NCI-H748 (cell line): ENCODE measurements at regions not wholly inside any gene's neighbourhood (a gene's known extent, or its start where the extent isn't known, plus 50 kb on each side); places are given as distances from the start of the nearest gene placed in this dataset.

Experiments
- DNase-seq: peaks from one replicate; lab custom pipeline; 2025; ENCODE audit not compliant: unreplicated experiment; lab: John Stamatoyannopoulos, UW

DNA sequence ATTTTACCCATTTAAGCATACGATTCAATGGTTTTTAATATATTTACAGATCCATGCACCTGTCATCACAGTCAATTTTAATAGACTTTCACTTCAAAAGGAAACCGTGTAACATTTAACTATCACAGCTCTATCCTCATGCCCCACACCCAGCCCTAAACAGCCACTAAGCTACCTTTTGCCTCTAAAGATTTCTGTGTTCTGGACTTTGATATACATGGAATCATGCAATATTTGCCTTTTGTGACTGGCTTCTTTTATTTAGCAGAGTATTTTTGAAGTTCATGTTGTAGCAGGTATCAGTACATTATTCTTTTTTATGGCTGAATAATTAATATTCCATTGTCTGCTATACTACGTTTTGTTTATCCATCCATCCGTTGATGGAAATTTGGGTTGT, 50.3 kb upstream of the STX16 start:
- no peak for DNase-seq

DNA sequence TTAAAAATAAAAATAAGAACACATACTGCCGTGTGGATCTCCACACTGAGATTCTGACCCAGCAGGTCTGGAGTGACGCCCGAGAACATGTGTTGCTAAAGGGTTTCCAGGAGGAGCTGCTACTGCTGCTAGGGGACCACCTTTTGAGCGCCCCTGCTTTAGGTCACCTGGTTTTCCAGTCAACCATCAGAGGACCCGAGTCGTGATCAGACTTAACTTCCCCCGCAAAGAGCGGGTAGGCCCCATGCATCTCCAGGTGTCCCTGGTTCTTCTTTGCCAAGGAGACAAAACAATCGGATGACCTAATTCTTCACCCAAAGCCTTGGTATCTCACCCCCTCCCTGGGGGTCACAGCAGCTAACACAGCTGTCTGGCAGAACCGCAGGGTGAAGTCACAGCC, 51.1 kb upstream of the STX16 start:
- no peak for DNase-seq

DNA sequence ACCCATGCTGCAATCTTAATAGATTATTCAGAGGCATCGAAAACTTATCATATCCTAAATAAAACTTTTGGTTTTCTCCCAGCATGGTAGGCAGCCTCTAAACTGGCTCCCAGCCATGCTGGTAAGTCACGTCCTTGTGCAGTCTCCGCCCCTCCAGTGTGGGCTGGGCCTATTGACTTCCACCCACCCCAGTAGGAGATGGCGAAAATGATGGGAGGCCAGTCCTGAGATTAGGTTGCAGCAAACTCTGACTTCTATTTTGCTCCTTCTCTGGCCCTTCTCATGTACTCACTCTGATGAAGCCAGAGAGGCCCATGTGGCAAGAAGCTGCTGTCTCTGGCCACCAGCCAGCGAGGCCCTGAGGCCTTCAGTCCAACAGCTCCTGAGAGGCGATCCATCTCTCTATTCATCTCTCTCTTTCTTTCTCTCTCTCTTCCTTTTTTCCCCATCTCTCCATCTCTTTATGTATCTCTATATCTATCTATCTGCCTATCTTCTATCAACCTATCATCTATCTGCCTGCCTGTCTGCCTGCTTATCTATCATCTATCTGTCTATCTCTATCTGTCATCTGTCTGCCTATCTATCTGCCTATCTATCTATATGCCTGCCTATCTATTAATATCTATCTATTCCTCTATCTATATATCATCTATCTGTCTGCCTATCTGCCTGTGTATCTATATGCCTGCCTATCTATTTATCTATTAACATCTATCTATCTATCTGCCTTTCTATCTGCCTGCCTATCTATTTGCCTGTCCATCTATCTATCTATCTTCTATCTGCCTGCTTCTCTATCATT, 52.7 kb upstream of the STX16 start:
- DNase-seq = no peak

DNA sequence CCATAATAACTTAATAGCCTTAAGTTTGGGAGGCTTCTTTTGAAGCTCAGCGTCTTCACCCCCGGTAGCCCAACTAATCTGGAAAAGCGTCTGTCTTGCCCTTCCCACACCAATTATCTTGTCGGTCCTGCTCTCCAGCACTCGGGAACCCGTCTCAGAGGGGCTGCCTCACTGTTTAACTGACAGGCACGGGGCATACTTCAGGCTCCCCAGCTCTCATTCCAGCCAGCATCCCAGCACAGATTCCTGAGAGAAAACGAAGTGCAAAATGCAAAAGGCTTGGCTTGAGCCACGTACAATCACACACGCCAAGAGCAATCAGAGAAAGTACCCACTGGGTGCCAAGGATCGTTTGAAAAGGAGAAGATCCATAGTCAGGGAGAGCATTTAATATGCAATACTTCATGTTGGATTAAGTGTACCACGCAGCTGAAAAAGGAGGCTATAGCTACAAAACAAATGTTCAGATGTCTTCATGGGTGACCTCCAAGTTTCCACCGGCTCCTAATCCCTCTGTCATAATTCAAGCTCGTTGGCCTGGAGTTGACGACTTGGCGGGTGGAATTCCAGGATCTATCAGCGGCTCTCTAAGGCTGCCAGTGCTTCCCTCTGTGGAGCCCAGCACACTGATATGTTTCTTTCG, 53.7 kb upstream of the STX16 start:
- no peak for DNase-seq

DNA sequence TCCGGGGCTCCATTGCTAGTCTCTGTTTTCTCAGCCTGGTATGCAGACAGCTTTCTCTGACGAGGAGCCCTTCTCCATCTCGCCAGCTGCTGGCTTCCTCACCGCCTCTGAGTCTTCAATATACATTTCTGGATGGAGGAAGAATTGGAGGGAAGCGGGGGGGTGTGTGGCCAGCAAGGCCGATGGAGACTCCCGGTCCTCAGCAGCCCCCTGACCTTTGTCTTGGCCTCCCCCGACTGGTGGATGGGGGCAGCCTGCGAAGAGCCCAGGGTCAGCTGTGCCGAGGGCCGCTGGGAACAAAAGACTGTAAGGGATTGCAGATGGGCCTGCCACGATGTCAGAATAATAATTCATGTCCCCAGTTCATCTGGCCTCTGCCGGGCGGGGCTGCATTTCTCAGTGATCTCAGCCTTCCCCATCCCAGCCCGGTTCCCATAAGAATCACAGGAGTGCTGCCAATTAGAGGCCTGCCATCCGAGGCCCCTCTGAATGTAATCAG, 54.3 kb upstream of the STX16 start:
- DNase-seq = no peak

DNA sequence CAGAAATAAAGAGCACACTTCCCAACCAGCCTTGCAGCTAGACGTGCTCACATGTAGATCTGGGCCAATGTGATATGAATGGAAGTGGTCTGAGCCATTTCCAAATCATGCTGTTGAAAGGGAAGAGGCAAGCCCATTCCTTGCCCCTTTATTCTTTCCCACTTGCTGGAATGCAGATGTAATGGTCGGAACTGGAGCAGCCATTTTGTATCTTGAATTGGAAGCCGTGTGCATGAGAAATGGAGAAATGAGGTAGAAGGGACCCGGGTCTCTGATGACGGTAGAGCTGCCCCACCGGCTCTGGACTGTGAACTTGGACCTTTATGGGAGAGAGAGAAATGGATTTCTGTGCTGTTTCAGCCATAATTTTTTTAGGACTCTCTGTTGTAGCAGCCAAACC, 54.8 kb upstream of the STX16 start:
- no peak for DNase-seq

DNA sequence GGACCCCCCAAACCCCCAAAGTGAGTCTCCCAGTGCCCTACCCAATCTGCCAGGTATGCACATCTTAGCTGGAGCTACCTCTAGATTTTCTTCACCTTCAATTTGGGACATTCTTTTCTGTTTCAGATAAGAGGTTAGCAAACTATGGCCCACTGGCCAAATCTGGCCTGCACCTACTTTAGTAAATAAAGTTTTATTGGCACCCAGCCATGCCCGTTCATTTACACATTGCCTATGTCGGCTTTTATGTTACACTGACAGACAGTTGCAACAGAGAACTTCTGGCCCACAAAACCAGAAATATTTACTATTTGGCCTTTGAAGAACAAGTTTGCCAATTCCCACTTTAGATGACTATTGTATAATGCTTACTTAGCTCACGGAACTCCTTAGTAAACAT, 55.9 kb upstream of the STX16 start:
- no peak for DNase-seq

DNA sequence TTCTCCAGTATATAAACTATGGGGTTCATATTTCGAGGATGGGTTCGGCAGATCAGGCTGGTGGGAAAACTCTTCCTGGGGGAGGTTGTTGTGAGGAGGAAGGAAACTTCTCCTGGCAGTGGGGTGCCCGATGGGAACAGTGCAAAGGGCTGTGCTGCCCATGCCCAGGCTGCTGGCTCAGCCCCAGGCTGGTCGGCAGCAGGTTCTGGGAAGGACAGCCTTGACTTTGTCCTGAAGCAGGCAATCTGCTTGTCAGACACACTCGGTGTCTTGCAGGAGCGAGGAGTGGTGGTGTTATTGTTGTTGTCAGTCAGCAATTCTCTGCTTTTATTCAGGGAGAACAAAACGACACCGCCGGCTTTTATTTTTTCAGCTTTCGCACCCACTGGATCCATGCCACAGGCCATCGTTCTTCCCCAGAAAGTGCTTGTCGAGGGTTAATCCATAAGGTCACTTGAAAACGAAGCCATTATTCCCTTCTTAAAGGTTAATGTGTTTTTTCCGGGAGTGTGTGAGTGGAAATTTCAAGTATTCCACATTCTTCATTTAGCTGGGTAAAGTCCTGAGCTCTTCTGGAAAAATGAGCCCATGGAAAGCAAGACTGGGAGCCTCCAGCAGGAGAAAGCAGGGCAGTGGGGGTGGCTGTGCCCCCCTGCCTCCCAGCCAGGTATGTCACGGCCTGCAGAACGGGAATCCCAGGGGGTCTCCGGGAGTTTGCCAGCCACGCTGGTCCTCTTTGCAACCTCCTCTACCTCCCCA, 57.0 kb upstream of the STX16 start:
- DNase-seq = no peak

DNA sequence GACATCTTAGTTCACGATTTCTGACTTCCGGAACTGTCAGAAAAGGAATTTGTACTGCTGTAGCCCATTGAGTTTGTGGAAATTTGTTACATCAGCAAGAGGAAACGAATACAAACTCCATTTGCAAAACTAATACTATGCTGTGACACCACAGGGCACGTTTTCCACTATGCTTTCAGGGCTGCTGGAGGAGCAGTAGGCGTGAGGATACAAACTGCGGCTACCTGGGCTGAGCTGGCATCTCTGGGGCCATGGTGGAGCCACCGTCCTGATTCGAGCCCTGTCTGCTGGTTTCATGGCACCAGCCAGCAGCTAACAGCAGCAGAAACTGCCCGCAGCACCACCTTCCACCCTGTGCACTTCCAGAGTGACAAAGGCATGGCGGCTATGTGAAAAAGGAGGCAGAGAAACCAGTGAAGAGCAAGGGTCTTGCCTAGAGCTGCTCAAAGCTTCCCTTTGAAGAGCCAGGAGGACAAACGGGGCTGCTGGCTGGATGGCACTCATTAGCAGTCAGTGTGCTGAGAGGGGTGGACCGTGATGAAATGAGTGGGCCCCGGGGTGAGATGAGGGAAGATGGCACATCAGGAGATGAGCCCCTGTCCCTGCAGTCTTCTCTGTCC, 58.9 kb upstream of the STX16 start:
- no peak for DNase-seq

DNA sequence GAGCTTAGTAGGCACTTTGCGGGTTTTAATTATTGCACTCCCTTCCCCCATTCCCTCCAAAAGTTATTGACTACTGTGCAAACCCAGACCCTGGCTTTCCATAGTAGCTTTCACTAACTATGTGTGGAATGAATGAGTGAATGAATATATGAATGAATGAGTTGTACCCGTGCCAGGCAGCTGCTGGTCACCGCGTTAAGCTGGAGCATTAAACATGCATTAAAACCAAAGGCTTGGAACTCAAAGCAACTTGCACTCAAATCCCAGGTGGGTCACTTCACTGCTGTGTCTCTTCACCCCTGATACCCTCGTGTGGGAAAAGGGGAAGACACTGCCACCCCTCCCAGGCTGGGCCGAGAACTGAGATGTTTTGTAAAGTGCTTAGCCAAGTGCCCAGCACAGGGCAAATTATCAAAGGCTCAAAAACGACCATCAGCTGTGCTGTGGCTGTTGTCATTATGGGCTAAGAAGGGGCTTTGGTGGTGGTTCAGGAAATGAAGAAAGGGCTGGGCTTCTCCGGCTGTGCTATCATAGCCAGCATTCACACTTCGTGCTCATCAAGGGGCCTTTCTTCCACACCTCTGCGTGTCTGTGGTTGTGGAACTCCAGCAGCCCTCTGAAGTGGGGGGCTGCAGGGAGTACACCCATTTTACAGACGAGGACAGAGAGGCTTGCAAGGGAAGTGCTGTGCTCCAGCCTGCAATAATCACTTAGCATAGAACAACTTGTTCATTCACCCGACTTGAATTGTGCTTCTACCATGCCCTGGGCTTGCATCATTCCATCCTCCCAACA, 60.2 kb upstream of the STX16 start:
- no peak for DNase-seq

DNA sequence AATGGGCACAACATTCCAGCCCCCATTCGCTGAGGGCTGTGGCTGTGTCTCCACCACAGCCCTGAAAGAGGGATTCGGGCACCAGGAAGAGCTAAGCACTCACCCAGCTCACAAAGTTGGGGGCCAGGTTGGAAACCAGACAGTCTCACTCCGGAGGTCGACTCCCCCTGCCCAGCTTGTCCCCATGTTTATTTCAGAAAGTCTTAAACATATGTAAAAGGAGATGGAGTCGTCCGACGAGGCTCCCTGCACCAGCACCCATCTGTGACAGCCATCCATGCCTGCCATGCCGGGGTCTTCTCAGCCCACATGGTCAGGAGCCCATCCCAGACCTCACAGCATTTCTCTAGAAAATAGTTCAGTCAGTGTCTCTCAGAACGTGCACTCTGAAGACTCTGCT, 63.6 kb upstream of the STX16 start:
- DNase-seq = no peak

DNA sequence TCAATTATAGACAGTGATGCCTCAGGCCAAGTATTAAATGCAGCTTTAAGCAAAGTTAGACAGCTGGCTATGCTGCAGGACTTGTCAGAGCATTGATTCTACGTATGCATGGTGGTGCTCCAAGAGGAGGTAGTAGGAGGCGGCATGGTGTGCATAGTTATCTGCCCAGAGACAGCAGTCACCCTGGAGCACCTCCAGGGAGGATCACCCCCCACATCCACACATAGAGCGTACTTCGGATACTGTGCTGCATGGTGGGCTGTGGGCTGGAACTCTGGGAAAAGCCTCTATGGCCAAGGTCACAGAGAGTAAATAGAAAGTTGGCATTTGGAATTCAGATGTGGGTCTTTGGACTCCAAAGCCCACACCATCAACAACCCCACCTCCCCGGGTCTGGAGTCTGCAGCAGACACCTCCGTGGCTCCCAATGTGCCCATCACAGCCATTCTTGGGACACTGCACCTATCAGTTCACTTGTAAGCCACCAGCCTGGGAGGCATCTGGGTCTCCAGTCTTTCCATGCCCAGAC, 64.5 kb upstream of the STX16 start:
- no peak for DNase-seq

DNA sequence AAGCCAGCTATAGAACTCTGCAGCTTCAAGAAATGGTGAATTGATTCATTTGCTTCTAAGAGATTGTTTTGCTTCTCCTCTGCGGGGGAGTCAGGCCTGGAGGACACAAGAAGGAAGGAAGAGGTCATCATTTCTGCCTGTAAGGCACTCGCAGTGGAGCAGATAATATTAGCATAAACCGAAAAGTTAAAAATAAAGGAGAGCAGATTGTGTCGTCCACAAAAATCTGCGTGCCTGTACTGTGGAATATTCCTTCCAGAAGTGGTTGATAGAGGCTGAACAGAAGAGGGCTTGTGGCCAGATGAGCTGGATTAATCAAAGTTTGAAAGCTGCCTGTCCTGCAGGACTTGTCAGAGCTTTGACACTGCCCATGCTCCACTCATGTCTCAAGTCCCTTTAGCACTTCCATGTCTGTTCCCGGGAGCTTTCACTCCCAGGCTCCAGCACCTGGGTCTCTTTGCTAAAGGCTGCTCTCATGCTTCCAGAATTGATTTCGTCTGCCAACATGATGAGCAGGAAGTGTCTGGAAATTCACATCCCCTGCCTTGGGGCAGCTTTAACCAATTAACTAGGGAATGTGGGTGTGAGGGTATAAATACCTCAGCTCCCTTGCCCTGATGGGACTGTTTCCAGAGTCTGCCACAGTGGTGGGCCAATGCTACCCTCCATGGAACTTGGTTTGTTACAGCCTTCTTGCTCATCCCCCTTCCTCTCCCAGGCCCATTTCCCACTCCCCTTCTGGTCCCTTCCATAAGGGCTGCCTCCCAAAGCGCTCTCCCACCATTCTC, 65.1 kb upstream of the STX16 start:
- DNase-seq = no peak

DNA sequence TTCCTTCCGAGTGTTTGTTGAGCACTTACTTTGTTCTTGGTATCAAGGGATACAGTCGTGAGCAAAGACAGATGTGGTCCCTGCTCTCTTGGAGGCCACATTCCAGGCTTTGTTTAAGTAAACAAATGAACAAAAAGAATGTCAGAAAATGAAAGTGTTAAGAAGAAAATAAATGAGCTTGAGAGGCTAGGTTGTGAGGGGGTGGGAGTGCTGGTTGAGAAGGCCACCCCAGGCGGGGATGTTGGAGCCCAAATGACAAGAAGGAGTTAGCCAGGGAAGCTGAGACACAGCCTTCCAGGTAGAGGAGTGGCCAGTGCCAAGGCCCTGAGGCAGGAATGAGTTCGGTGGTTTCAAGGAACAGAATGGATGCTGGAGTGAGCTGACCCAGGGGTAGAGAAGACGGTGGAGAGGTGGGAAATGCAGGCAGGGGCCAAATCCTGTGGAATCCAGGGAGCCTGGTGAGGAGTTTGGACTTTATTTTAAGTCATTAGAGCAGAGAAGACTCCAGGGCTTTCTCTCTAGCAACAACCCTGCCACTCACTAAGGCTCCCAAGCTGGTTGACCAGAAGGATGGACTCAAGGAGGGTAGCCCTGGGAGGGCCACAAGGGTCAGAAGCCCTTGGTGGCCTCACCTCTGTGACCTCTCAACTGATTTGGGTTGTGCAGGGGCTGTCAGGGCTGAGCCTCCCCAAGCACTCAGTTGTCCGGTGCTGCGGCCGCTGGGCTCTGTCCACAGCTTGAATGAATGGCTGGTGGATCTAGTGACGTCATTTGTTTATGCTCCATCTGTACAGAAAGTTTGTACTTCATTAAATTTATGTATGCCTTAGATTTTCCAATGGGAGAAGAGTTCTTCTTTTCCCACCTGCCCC, 66.0 kb upstream of the STX16 start:
- DNase-seq = no peak

DNA sequence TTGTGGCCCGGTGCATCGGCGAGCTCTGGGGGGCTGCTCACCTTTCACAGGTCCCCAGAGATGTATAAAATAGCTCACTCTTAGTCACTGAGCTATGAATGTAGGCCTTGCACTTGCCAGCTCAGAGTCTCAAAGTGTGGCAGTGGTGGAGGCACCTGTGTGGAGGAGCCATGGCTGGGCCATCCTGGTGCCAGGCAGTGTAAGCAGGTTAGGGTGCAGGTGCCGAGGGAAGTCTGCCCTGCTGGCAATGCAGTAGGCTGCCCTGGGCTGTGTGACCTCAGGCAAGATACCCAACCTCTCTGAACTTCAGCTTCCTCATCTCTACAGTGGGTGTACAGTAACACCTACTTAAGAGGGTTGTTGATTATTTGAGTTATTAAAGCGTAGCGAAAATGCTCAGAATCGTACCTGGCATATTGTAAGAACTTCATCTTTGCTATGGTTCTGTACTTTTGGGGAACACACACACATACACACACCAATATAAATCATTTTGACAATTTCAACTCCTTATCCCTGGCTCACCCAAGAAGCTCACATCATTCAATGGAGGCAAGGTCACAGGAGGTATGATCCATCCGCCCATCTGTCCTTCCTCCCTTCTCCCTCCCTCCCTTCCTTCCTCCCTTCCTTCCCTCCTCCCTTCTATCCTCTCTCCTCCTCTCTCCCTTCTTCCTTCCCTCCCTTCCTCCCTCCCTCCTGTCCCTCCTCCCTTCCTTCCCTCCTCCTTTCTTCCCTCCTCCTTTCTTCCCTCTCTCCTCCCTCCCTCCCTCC, 66.8 kb upstream of the STX16 start:
- DNase-seq = no peak

DNA sequence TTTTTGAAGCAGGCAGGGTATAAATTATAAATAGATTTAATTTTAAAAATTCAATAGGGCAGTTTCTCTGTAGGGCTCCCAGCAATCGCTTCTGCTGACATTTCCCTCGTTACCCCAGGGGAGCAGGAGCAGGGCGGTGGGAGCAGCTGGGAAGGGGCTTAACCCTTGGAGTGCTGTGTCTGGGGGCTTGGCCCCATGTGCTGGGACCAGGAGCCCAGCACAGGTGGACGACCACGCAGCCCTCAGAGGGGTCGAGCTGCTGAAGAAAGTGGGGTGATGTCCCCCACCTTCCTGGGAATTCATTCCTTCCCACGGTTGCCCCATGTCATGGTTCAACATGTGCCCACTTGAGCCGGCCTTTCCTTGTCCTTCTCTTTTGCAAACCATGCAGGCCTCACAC, 67.5 kb upstream of the STX16 start:
- DNase-seq = no peak

DNA sequence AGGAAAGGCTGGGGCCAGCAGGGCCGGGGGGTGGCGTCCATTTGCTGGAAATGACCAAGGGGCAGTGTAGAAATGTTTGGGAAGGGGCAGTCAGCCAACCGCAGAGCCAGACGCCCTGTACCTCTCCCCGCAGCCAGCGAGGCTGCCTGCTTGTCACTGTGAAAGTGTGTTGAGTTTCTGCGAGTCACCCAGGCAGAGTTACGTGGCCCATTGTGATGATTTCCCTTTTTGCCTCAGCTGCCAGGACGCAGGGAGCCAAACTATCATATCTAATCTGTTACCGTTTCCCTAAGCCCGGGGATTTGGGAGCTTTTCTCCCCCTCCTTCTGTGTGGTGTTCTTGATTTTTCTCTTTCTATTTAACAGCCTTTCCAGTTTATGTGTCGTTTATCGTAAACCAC, 67.9 kb upstream of the STX16 start:
- no peak for DNase-seq

DNA sequence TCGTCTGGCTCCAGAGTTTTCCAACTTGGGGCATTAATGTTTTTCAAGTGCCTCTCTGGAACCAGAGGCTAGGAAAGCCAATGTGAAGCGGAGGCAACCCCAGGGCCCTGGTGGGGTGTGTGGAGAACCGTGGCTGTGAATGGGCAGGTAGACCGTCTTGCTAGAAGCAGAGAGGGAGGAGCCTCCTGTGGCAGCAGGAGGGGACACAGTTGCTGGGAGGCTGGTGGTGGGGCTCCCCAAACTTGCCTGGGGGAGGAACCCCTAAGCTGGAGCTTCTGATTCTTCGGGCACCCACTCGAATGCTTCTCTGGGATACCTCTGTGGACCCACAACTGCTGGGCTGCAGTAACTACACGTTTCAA, 65.3 kb upstream of the APCDD1L start:
- no peak for DNase-seq
